H1 (cell line): ENCODE measurements at regions not wholly inside any gene's neighbourhood (a gene's known extent, or its start where the extent isn't known, plus 50 kb on each side); places are given as distances from the start of the nearest gene placed in this dataset.

Experiments used
- CTCF ChIA-PET: fragments of 300-600 bp; sonication (Branson Sonifier 250); formaldehyde crosslinking; loops from one replicate; lab custom pipeline; 2021; ENCODE audit not compliant: partially characterized antibody; lab: Charles Lee
- POLR2A ChIA-PET: fragments of 300-600 bp; sonication (Branson Sonifier 250); formaldehyde crosslinking; loops from one replicate; lab custom pipeline; 2021; ENCODE audit warnings: inconsistent platforms; ENCODE audit not compliant: partially characterized antibody; lab: Charles Lee
- DNase-seq, 2 experiments: peaks; one replicate each; pipeline versions ENCODE4 v3.0.0 to v3.0.0-alpha.2; 2010 to 2022; ENCODE audit warnings: low spot score in 2 of 2, low read depth in 1 of 2, mixed read lengths in 1 of 2
- FAIRE-seq: peaks from 2 replicates; lab custom pipeline; 2011; peaks lifted over from hg19 to GRCh38; lab: Jason Lieb, UNC
- H2AFZ ChIP-seq: 2 replicates; pipeline ENCODE4 v1.8.1; 2012; ENCODE audit warnings: low read length, inconsistent platforms
- H2AK5ac ChIP-seq: 2 replicates; pipeline ENCODE4 v1.6.1; 2013; ENCODE audit warnings: low read depth, low read length
- H2BK120ac ChIP-seq: replicated peaks from 2 replicates; pipeline ENCODE3; 2013; ENCODE audit warnings: low read depth, low read length, inconsistent platforms
- H2BK12ac ChIP-seq: 2 replicates; pipeline ENCODE4 v1.6.1; 2013; ENCODE audit warnings: low read depth, low read length
- H2BK15ac ChIP-seq: 2 replicates; pipeline ENCODE4 v1.6.1; 2013; ENCODE audit warnings: low read length
- H2BK20ac ChIP-seq: 2 replicates; pipeline ENCODE4 v1.6.1; 2013; ENCODE audit warnings: low read length
- H2BK5ac ChIP-seq: 2 replicates; pipeline ENCODE4 v1.6.1; 2013; ENCODE audit warnings: low read depth, low read length
- H3K14ac ChIP-seq: 2 replicates; pipeline ENCODE4 v1.6.1; 2013; ENCODE audit warnings: inconsistent platforms; ENCODE audit not compliant: insufficient read length
- H3K18ac ChIP-seq: 2 replicates; pipeline ENCODE4 v1.6.1; 2013; ENCODE audit warnings: low read length; ENCODE audit errors: extremely low read depth
- H3K23ac ChIP-seq: 2 replicates; pipeline ENCODE4 v1.6.1; 2013; ENCODE audit warnings: inconsistent platforms; ENCODE audit not compliant: insufficient read length
- H3K23me2 ChIP-seq: 2 replicates; pipeline ENCODE4 v1.6.1; 2013; ENCODE audit warnings: low read depth, low read length
- H3K27ac ChIP-seq: 2 replicates; pipeline ENCODE4 v1.6.1; 2011; ENCODE audit warnings: low read depth, low read length, inconsistent platforms
- H3K27me3 ChIP-seq, 4 experiments: replicated peaks in 1 of 4; 1 replicate in 1 of 4; 2 replicates in 3 of 4; pipeline versions ENCODE4 v1.6.1 to v1.8.1; 2011 to 2013; ENCODE audit warnings: low read length in 3 of 4, mild to moderate bottlenecking in 3 of 4, inconsistent platforms in 2 of 4, mixed read lengths in 2 of 4, moderate library complexity in 1 of 4; ENCODE audit not compliant: control insufficient read depth in 3 of 4, insufficient read depth in 3 of 4; ENCODE audit errors: extremely low read depth in 1 of 4
- H3K36me3 ChIP-seq, 4 experiments: 2 replicates each; pipeline versions ENCODE4 v1.6.1 to v1.8.1; 2011 to 2013; ENCODE audit warnings: mild to moderate bottlenecking in 4 of 4, low read length in 3 of 4, moderate library complexity in 2 of 4, control low read depth in 1 of 4, inconsistent platforms in 1 of 4; ENCODE audit not compliant: insufficient read depth in 4 of 4, control insufficient read depth in 2 of 4
- H3K4ac ChIP-seq: replicated peaks from 2 replicates; pipeline ENCODE3; 2013; ENCODE audit warnings: low read length, low read depth, mixed read lengths, inconsistent platforms; ENCODE audit not compliant: insufficient read length
- H3K4me1 ChIP-seq, 4 experiments: replicated peaks in 1 of 4; 1 replicate in 1 of 4; 2 replicates in 3 of 4; pipeline versions ENCODE4 v1.6.1 to v1.8.1; 2011 to 2013; ENCODE audit warnings: low read length in 3 of 4, inconsistent platforms in 2 of 4, mixed read lengths in 1 of 4; ENCODE audit not compliant: insufficient read depth in 4 of 4, control insufficient read depth in 3 of 4
- H3K4me2 ChIP-seq, 2 experiments: 2 replicates each; pipeline versions ENCODE4 v1.6.1 to v1.8.1; 2011 to 2013; ENCODE audit warnings: low read depth in 2 of 2, low read length in 2 of 2, control low read depth in 1 of 2, inconsistent platforms in 1 of 2, mild to moderate bottlenecking in 1 of 2; ENCODE audit not compliant: insufficient read depth in 1 of 2
- H3K4me3 ChIP-seq, 4 experiments: fragments of 200-600, 300-600 bp in 1 of 4; sonication (generic), shearing (Covaris generic), sonication (Bioruptor Twin) in 1 of 4; 2 replicates each; pipeline versions ENCODE4 v1.5.1 to v1.8.1; 2011 to 2016; ENCODE audit warnings: low read length in 4 of 4, low read depth in 3 of 4, control low read depth in 2 of 4, inconsistent platforms in 2 of 4, mild to moderate bottlenecking in 2 of 4, mixed read lengths in 1 of 4, moderate library complexity in 1 of 4; ENCODE audit not compliant: insufficient read depth in 2 of 4; ENCODE audit errors: extremely low read depth in 1 of 4
- H3K56ac ChIP-seq: replicated peaks from 2 replicates; pipeline ENCODE3; 2013; ENCODE audit warnings: low read depth, mild to moderate bottlenecking, mixed read lengths, low read length, inconsistent platforms; ENCODE audit not compliant: insufficient read length
- H3K79me1 ChIP-seq: 2 replicates; pipeline ENCODE4 v1.6.1; 2013; ENCODE audit warnings: low read depth, low read length, control low read depth
- H3K79me2 ChIP-seq, 2 experiments: 2 replicates each; pipeline versions ENCODE4 v1.6.1 to v1.8.1; 2012 to 2013; ENCODE audit warnings: low read length in 2 of 2, mild to moderate bottlenecking in 2 of 2, inconsistent platforms in 1 of 2; ENCODE audit not compliant: insufficient read depth in 2 of 2, control insufficient read depth in 1 of 2
- H3K9ac ChIP-seq, 4 experiments: replicated peaks in 1 of 4; 1 replicate in 1 of 4; 2 replicates in 3 of 4; pipeline versions ENCODE4 v1.6.1 to v1.8.1; 2011 to 2013; ENCODE audit warnings: low read depth in 3 of 4, low read length in 3 of 4, control low read depth in 2 of 4, mild to moderate bottlenecking in 2 of 4, moderate library complexity in 2 of 4, inconsistent platforms in 1 of 4; ENCODE audit errors: extremely low read depth in 1 of 4
- H3K9me3 ChIP-seq, 2 experiments: 2 replicates each; pipeline versions ENCODE4 v1.6.1 to v1.8.1; 2012 to 2013; ENCODE audit warnings: mild to moderate bottlenecking in 2 of 2, moderate library complexity in 2 of 2, control low read depth in 1 of 2, inconsistent platforms in 1 of 2, low read depth in 1 of 2, low read length in 1 of 2, mixed read lengths in 1 of 2; ENCODE audit not compliant: insufficient read depth in 2 of 2
- H4K20me1 ChIP-seq, 2 experiments: replicated peaks in 1 of 2; 2 replicates each; pipeline versions ENCODE3 to v1.8.1; 2011 to 2013; ENCODE audit warnings: inconsistent platforms in 2 of 2, low read length in 2 of 2, mild to moderate bottlenecking in 1 of 2; ENCODE audit not compliant: insufficient read depth in 2 of 2, control insufficient read depth in 1 of 2
- H4K5ac ChIP-seq: 2 replicates; pipeline ENCODE4 v1.6.1; 2013; ENCODE audit warnings: low read length, low read depth, mixed read lengths, inconsistent platforms; ENCODE audit not compliant: insufficient read length
- H4K8ac ChIP-seq: 2 replicates; pipeline ENCODE4 v1.8.0; 2013; ENCODE audit warnings: mild to moderate bottlenecking, moderate library complexity, low read length, inconsistent platforms; ENCODE audit not compliant: insufficient read depth; ENCODE audit errors: extremely low read depth
- H4K91ac ChIP-seq: replicated peaks from 2 replicates; pipeline ENCODE3; 2013; ENCODE audit warnings: low read length, mixed read lengths, inconsistent platforms; ENCODE audit not compliant: insufficient read length
- POLR2AphosphoS5 ChIP-seq: IDR thresholded peaks from 2 replicates; pipeline ENCODE4 v1.6.1; 2011; ENCODE audit warnings: low read depth, low read length
- SRF ChIP-seq: IDR thresholded peaks from 2 replicates; pipeline ENCODE4 v1.6.1; 2011; ENCODE audit warnings: mild to moderate bottlenecking, low read depth, low read length, moderate library complexity
- YY1 ChIP-seq: IDR thresholded peaks from 2 replicates; pipeline ENCODE4 v1.6.1; 2011; ENCODE audit warnings: low read depth, mild to moderate bottlenecking, low read length
- WGBS, 2 experiments: shearing (Covaris generic) in 1 of 2; methylation state at CpG; one replicate each; pipeline versions ENCODE4 v1.1.6 to v1.1.7; 2013 to 2015; ENCODE audit warnings: low lambda C conversion rate in 2 of 2, mixed read lengths in 2 of 2, inconsistent platforms in 1 of 2, low coverage in 1 of 2, missing lambda C conversion rate in 1 of 2; ENCODE audit not compliant: insufficient replicate concordance in 2 of 2, insufficient coverage in 1 of 2, insufficient read length in 1 of 2; ENCODE audit errors: extremely low coverage in 1 of 2, missing lambda C conversion rate in 1 of 2; 5-methylcytosine and 5-hydroxymethylcytosine counted together

DNA sequence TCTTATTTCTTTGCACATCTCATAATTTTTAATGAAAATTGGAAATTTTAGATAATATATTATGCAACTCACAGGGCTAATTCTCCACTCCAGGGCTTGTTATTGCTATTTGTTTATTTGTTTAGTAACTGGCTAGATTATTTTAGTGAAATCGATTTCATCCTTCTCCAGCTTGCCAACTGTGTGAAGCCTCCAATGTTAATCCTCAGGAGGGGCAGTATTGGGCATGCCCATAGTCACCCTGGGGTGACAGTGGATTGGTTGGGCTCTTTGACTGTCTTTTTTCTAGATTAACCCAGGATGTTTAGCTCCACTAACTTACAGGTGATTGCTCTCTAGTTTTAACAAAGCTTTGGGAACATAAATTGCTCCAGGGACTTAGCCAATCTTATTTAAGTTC lies 450.1 kb downstream of the BMP2 start:
- H3K36me3 ChIP-seq, result no peaks in the 10 kb centered on the region
- POLR2A ChIA-PET, result no interaction called here
- 92% methylated on average over 1 of the region's 1 CpG; no CpG with 5 or more reads in 1 of the 2 experiments for WGBS, 2 experiments
- TF ChIP-seq YY1 (no peak), SRF (no peak), POLR2AphosphoS5 (no peak)

More for the DNA sequence above, 450.1 kb downstream of the BMP2 start:
- H4K8ac ChIP-seq, result no peak overlapping the region
- no peak overlapping the region for H2BK120ac ChIP-seq
- H2BK12ac ChIP-seq, result no peak overlapping the region
- H4K5ac ChIP-seq, result no peak overlapping the region
- H3K56ac ChIP-seq, result no peak overlapping the region
- no peak overlapping the region for H3K23ac ChIP-seq
- H3K79me2 ChIP-seq, result no peaks in the 10 kb centered on the region
- no peak overlapping the region for H3K9ac ChIP-seq
- H4K20me1 ChIP-seq, result no peaks in the 10 kb centered on the region
- no peak overlapping the region for H3K4me2 ChIP-seq
- H3K18ac ChIP-seq, result no peak overlapping the region
- no peaks in the 10 kb centered on the region for H3K23me2 ChIP-seq
- H2BK20ac ChIP-seq, result no peak overlapping the region
- no peak overlapping the region for H3K4ac ChIP-seq
- no peak overlapping the region for H3K27ac ChIP-seq
- peaks cover 0 to 6% (median 3%) of the 10 kb centered on the region in 4 experiments; a peak in 3 of 7 replicates for H3K4me1 ChIP-seq
- no peaks in the 10 kb centered on the region for H3K79me1 ChIP-seq
- H3K14ac ChIP-seq, result no peak overlapping the region
- FAIRE-seq, result no peak
- H3K4me3 ChIP-seq, result no peak overlapping the region
- CTCF ChIA-PET, result interaction anchor here (1.1 kb wide), 1 partner anchor 68 kb away, joined by 3 read pairs; no protein-coding TSS in a partner anchor
- H2BK15ac ChIP-seq, result no peak overlapping the region
- H2BK5ac ChIP-seq, result no peak overlapping the region
- H2AK5ac ChIP-seq, result no peak overlapping the region
- no peak overlapping the region for H2AFZ ChIP-seq
- DNase-seq, result no peak
- H3K9me3 ChIP-seq, result no peaks in the 10 kb centered on the region; a peak in 1 of 4 replicates
- no peaks in the 10 kb centered on the region for H3K27me3 ChIP-seq
- H4K91ac ChIP-seq, result no peak overlapping the region
